Inferior parietal cortex (tissue), 1 donor: ENCODE measurements at regions not wholly inside any gene's neighbourhood (a gene's known extent, or its start where the extent isn't known, plus 50 kb on each side); places are given as distances from the start of the nearest gene placed in this dataset.
"Not testable (repeated sequence)": the region's sequence is repeated elsewhere in the genome, so short reads cannot be mapped to it uniquely, and the experiment has no call there.

Source experiments
- DNase-seq: peaks from one replicate; pipeline ENCODE4 v3.0.0-alpha.2; 2016; ENCODE audit errors: extremely low spot score

DNA sequence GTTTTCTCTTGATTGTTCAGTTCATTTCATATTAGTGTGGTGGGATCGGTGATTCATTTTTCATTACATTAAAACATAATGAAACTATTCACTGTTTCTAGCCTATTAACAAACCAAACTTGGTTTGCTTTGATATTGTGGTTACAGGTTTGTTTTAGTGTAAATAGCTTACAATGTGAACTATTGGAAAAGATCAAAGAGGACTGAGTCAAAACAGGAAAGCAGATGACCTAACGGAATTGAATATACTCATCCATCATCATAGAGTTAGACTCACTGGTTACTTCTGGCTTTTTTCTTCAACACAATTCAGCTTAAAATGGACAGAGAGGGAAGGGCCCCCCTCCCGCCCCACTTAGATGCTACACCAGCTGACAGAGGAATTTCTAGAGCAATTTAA, 616.2 kb upstream of the AADAT start:
- no peak for DNase-seq

DNA sequence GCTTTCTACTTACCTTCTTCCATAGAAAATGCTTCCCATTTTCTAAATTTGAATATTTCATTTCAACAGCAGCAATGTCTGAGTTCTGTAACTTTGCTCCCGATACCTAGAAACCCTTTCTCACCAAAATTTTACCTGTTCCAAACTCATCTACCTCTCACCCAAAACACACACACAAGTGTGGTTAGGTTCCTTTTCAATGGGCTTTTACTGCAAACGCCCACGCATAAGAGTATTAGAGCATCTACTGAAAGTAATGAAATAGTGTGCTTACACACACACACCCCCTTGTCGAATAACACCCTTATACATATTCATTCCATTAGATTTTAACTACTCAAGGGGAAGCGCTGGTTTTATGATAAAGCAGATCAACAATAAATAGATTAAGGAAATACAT, 610.3 kb upstream of the AADAT start:
- no peak for DNase-seq

DNA sequence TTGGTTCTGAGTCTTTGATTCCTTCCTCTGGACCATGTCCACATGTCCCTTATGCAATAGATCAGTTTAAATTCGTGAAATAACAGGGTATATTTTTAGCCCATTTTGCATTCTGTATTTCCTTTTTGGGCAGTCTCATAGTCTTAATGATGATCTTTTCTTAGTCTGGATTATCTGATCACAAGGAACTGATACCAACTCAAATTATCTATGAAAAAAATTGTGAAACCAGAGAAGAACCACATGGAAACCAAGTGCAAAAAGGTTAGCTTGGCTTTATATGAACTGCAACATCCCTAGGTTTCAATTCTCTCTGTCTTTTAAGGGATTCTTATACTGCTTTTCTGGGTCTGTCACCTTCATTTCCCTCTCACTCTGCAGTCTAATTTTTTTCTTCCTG, 608.6 kb upstream of the AADAT start:
- DNase-seq, result no peak

DNA sequence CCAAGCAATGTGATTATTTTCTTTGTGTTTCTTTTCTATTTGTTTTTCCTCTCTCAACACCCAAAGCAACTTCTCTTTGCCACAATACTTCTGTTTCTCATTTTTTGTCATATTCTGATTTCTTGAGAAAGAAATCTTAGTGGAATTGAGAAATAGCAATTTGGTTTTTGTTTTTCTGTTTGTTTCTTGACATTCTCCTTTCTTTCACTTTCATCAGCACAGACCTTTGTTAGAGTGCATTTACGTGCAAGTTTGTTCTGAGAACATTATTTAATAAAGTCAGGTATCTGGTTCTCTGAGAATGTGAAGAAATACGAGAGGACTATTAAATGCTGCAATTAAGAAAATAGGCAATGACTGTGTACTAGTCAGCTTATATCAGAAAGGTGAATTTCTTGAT, 608.1 kb upstream of the AADAT start:
- DNase-seq, result no peak

DNA sequence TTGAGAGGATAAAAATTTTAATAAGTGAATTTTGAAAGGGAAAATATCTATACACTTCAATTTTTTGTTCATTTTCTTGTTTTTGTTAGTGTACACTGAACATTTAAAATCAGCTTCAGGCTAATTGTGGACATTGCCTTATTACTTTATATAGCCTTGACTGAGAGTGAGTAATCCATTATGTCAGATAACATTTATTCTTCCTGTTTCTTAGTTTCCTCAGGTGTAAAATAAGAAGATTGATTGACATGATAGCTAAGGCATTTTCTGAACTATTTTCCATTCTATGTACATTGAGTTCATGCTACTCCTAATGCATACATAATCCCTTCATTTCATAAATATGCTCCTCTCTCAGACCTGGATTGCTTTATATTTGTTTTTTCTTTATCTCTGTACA, 607.3 kb upstream of the AADAT start:
- DNase-seq, result no peak

GRCh38 chr4:170691168-170691567, 601.4 kb upstream of the AADAT start:
- DNase-seq, result no peak

DNA sequence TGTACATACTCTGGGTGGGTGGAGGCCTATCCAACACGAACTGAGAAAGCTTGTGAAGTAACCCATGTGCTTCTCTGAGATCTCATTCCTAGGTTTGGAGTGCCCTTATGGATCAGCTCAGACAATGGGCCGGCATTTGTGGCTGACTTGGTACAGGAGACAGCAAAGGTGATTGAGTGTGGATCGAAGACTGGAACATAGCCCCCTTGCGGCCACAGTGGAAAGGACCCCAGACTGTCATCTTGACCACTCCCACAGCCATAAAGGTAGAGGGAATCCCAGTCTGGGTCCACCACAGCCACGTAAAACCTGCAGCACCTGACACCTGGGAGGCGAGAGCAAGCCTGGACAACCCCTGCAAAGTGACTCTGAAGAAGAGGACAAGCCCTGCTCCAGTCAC, 598.0 kb upstream of the AADAT start:
- DNase-seq, result no peak

GRCh38 chr4:170685701-170686100, 595.9 kb upstream of the AADAT start:
- not testable (repeated sequence) for DNase-seq

GRCh38 chr4:170682558-170683294, 593.0 kb upstream of the AADAT start:
- no peak for DNase-seq

GRCh38 chr4:170682087-170682486, 592.3 kb upstream of the AADAT start:
- not testable (repeated sequence) for DNase-seq

- no peak for DNase-seq
These were observed 586.0 kb upstream of the AADAT start for GRCh38 chr4:170675568-170676262.

DNA sequence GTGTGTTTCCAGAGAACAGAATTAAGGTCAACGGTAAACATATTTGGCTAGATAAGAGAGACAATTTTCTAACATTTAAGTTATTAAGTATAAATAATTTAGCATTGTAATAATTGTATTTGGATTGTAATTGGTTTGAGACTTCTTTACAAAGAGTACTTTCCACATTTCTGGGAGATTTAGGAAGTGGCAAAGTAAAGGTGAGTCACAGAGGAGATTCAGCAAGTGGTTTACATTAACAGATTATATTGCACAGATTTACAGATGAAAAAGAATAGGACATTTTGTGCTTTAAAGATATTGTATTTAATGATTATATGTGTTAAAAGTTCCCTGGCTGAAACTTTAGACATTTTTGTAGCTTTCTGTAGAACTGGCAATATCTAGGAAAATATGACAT, 584.4 kb upstream of the AADAT start:
- DNase-seq, result no peak

GRCh38 chr4:170672381-170672965, 582.7 kb upstream of the AADAT start:
- DNase-seq, result no peak

DNA sequence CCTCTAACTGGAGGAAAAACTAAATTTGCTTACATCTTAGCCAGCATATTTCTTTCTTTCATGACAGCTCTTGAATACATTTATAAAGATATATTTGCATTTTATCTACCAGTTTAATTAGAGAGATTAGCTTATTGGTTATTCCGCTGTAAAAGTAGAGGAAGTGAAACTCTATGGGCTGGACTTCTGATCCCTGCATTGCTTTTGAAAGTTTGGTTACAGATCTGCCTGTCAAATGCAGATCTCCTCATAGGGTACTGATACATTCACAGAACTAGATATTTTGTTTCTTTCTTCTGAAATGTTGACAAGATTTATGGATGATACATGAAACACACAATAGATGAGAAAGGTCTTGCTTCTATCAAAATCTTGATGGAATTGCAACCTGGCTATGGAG, 581.4 kb upstream of the AADAT start:
- DNase-seq, result no peak

DNA sequence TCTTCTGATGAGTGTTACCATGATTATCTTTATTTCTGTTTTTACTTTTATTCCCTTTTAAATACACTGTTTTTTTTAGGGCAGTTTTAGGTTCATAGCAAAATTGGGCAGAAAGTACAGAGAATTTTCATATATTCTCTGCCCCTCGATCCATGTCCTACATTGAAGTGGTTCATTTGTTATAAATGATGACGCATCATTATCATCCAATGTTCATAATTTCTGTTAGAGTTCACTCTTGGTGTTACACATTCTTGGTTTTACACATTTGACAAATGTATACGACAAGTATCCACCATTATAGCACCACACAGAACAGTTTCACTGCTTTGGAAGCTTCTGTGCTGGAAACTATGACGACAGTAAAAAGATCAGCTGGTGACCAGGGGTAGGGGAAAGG, 578.1 kb upstream of the AADAT start:
- no peak for DNase-seq

GRCh38 chr4:170666909-170667308, 577.2 kb upstream of the AADAT start:
- DNase-seq, result no peak

GRCh38 chr4:170662250-170662649, 572.5 kb upstream of the AADAT start:
- no peak for DNase-seq

GRCh38 chr4:170657761-170658160, 568.0 kb upstream of the AADAT start:
- DNase-seq, result no peak

- no peak for DNase-seq
These were observed 566.8 kb upstream of the AADAT start for GRCh38 chr4:170656506-170656905.

DNA sequence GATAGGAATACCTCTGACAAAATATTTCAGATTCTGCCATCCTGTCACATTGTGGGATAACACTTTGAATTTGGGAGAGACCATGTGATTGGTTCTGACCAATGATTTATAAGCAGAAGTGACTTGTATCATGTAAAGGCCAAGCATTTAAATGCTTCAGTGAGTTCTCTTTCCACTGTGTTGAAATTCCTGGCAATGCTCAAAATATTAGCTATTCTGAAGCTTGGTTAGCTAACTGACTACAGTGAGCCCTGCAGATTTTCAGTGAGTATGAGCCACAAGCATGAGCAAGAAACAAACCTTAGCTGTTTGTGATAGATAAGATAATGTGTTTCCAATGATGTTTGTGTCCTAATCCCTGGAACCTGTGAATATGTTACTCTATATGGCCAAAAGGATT, 562.8 kb upstream of the AADAT start:
- DNase-seq, result no peak

- no peak for DNase-seq
These were observed 562.0 kb upstream of the AADAT start for GRCh38 chr4:170651786-170652185.

DNA sequence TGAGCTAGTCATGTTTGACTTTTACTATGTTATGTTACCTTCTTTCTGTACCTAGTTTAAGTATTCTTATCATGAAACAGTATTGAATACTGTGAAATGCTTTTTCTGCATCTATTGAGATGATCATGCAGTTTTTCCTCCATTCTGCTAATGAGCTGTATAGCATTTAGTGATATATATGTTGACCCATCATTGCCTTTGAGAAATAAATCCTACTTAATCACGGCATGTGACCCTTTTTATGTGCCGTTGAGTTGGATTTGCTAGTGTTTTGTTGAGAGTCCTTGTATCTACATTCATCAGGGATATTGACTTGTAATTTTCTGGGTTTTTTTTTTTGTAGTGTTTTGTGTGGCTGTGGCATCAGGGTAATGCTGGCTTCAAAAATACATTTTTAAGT, 537.7 kb upstream of the AADAT start:
- no peak for DNase-seq

- DNase-seq, result no peak
These were observed 534.1 kb upstream of the AADAT start for GRCh38 chr4:170623899-170624298.
